ENCODE measurements at regions not wholly inside any gene's neighbourhood (a gene's known extent, or its start where the extent isn't known, plus 50 kb on each side); places are given as distances from the start of the nearest gene placed in this dataset.

DNA sequence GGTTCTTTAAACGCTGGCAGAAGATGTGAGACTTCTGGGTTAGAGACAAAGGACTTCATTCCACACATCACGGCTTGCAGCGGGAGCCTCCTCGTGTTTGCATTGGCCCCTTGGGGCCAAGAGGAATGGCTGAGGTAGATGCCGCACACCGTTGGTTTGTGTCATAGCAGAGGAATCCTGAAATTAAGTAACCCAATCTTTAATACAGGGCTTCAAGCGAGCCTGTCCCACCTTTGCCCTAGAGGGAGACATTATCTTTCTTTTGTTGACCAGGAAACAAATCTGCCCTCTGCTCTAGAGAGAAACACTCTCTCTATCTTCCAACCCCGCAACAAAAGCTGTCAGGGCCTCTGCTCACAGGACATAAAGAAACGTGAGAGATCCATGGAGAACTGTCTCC is 277.5 kb upstream of the ZFP64 start:
- no peak for DNase-seq

GRCh38 chr20:52465991-52466390 is 274.4 kb upstream of the ZFP64 start:
- DNase-seq = no peak

GRCh38 chr20:52461582-52461981 is 270.0 kb upstream of the ZFP64 start:
- DNase-seq = no peak

GRCh38 chr20:52459150-52459549 is 267.6 kb upstream of the ZFP64 start:
- no peak for DNase-seq

- no peak for DNase-seq
These were observed 266.2 kb upstream of the ZFP64 start for GRCh38 chr20:52457826-52458225.

DNA sequence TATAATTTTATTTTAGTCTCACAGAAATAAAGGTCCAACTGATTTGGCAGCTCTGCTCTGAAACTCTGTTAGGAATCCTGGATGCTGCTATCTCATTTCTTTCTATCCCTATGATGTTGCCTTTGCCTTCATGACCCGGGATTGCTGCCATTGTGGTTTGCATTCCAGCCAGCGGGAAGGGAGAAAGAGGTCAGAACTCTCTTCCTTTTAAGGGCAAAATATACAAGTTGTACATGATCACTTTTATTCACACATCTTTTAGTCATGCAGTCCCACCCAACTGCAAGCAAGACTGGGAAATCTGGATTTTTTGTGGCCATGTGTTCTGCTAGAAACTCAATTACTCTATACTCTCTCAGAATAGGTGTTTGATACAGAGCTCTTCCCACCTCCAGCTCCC is 263.1 kb upstream of the ZFP64 start:
- no peak for DNase-seq

DNA sequence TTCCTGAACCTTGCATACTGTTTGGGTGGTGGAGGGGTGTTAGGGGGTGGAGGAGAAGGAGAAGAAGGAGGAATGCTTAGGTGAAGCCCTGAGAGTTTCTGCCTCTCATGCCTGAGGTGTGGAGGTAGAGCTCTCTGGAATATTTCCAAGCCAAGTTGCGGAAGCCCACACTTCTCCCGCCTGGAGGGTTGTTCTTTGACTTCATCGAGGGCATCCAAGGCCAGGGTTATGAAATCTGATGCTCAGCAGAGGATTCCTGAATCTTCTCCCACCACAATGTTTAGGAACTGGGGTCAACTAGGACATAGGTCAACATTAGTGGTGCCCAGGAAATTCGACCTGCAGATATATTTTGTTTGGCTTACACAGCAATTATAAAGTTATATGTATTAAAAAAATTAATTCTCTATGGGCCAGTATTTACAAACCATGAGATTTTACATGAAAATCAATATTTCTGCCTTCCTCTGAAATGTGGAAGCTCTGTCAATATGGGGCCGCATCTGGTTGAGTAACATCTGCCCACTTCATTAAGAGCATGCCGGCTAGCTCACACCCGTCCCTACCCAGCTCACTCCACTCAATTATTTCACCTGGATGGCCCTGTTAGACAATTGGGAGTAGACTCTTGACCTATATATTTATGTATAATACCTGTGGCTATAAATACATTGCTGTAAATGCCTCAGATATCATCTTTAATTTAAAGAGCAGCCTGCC is 257.1 kb upstream of the ZFP64 start:
- DNase-seq = no peak

GRCh38 chr20:52447225-52447551 is 255.6 kb upstream of the ZFP64 start:
- no peak for DNase-seq

- no peak for DNase-seq
These were observed 255.0 kb upstream of the ZFP64 start for GRCh38 chr20:52446421-52447224.

DNA sequence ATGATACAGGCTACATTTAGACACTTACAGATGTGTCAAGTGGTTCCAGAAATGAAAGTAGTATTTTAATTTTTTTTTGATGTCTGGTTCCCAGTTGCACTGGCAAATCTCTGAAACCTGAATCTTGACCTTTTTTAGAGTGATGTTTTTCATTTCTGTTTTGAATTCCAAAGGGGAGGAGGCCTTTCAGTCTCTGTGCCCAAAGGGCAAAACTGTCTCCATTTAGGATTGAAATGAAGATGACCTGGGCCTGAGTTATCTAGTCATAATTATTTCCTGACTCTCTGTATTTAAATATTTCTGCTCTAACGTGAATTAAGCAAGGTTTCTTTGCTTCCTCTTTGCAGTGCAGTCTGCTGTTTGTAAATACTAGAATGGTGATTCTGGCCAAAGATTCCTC is 252.9 kb upstream of the ZFP64 start:
- no peak for DNase-seq

GRCh38 chr20:52443874-52444273 is 252.3 kb upstream of the ZFP64 start:
- no peak for DNase-seq

DNA sequence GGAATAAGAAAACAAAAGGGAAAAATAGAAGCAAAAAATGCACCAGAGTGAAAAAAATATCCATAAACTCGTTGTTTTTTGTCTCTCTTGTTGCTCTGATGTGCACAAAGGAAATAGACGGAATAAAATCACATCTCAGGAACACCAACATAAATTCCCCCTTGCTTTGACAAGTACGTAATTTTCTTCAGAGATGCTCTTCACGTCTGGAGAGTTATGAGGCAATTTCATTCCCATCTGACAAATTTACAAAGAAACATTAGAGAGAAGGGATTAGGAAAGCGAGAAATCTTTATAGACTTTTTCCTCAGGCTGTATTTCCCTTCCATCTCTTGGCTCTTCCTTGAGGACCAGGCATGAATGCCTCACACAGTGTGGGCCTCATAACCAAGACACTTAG is 250.1 kb upstream of the ZFP64 start:
- no peak for DNase-seq

DNA sequence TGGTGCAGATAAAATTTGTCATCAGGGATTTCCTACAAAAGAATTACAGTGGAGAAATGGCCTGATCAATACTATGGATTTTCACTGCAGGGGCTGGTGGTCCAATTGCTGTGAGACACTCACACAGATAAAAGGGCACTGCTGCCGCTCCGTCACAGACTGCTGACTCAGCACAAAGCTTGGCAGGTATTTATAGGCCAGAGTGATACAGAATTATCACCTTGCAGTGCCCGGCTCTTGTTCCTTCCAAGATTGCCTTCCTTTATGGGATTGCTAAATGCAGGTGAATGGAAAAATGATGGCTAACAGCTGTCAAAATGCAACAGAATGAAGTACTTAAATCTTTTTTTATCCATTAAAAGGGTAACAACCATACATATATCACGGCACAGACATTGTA is 247.8 kb upstream of the ZFP64 start:
- no peak for DNase-seq

- DNase-seq = no peak
These were observed 246.9 kb upstream of the ZFP64 start for GRCh38 chr20:52438326-52438963.

DNA sequence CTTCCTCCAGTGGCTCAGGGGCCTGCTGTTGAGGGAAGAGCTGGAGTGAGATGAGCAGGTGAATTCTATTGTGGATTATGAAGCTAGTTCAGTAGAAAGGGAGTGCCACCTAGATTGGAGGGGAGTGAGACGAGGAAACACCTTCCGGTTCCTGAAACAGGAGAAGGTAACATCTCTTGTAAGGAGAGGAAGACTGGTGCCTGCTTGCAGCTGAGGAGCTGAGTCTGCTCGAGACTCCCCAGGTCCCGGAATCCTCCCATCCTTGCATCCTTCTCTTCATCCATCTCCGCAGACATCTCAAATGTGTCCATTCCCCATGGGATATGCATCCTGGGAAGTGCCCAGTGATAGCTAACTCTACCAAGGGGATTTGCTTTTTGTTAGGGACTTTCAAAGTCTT is 242.9 kb upstream of the ZFP64 start:
- no peak for DNase-seq

- DNase-seq = no peak
These were observed 242.5 kb upstream of the ZFP64 start for GRCh38 chr20:52434041-52434425.

- DNase-seq = no peak
These were observed 241.9 kb upstream of the ZFP64 start for GRCh38 chr20:52433326-52434040.

DNA sequence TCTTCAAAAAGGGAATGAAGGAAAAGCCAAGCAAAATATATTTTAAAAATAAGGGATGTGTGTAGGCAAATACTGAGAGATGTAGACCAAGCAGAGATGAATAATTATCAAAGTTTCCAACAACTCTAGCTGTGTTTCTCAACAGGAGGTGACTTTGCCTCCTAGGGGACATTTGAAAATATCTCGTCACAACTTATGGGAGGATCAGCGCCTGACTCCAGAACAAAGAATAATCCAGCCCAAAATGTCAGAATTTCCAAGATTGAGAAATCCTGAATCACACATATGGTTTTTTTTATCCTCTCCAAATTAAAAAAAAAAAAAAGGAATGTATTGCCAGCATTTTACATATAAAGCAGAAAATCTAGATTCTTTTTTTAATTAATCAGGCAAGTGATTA is 241.2 kb upstream of the ZFP64 start:
- no peak for DNase-seq

GRCh38 chr20:52429029-52429428 is 237.4 kb upstream of the ZFP64 start:
- DNase-seq = no peak

DNA sequence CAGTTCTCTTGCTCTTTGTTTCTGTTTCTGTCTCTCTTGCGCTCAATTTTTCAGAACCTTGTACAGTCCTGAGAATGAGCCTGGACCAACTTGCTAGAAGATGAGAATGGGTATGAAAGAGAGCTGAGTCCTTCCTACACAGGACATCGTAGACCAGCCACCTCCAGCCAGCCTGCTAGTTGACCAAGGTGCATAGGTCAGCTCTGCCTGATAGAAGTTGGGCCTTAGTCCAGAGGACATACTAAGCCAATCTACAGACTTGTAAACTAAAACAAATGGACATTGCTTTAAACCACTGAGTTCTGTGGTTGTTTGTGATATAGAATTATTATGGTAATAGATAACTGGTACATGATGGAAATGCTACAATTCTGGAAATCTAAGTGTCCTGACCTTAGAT is 236.4 kb upstream of the ZFP64 start:
- DNase-seq = no peak

DNA sequence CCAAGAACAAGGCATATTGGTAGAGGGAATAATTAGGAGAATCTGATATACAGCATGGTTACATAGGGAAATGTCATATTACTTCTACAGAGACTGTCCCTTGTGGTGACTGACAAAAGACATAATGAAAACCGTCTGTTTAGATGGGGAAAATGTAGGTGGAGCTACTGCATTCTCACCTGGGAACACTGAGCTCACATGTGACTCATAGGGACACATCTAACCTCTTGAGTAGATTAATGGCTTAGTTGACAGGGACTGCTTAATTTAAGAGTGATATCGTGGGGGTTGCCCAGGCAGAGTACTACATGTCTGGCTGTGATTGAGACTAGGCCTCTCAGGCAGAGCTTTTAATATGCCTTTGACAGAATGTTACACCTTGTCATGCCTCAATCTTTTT is 235.3 kb upstream of the ZFP64 start:
- DNase-seq = no peak

- no peak for DNase-seq
These were observed 234.1 kb upstream of the ZFP64 start for GRCh38 chr20:52425701-52426100.

DNA sequence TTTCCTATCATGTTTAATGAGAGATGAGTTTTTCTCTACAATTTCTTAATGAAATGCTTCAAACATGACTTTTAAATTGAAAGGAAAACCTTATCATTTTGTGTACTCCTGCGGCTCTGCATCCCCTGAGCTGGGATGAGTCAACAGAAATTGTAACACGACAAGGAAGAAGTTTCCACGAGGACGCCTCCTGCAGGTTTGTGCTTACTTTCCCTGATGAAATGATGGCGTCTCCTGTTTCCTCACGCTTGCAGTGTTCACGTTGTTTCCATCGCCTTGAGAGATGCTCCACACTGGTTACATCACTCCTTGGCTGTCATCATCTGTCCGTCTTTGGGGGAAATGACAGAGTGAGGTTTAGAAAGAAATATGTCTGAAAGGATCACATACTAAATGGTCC is 233.7 kb upstream of the ZFP64 start:
- DNase-seq = no peak
